GM18907 (cell line): ENCODE measurements at regions not wholly inside any gene's neighbourhood (a gene's known extent, or its start where the extent isn't known, plus 50 kb on each side); places are given as distances from the start of the nearest gene placed in this dataset.
A peak's percentile ranks its signal among the peaks of the same experiment; 100 is the strongest.

Experiments
- ATAC-seq: cut with Tn5 transposase; IDR thresholded peaks from one replicate; pipeline ENCODE4 v1.9.1; 2021; ENCODE audit warnings: mild to moderate bottlenecking, moderate library complexity; ENCODE audit not compliant: unreplicated experiment

DNA sequence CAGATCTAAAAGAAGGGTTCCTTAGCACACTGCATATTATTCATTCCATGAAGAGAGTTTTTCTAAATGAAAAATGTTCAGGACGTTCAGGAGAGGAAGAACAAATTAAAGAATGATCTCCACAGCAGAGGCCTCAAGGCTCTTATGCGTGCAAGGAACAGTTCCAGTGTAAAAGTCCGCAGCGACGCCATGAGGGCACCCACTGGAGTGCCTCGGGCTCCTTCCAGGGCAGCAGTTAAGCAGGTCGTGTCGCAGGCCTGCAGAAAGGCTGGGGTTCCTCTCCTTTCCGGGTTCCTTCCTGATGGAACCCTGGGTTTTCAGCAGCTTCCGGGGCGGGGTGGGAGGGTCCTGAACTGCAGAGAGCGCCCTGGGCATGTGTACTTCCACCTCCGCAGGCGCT lies 87.1 kb upstream of the SELENOP start:
- ATAC-seq: no peak

GRCh38 chr5:42896523-42896922 lies 84.8 kb upstream of the SELENOP start:
- no peak for ATAC-seq

GRCh38 chr5:42894057-42894456 lies 82.4 kb upstream of the SELENOP start:
- no peak for ATAC-seq

DNA sequence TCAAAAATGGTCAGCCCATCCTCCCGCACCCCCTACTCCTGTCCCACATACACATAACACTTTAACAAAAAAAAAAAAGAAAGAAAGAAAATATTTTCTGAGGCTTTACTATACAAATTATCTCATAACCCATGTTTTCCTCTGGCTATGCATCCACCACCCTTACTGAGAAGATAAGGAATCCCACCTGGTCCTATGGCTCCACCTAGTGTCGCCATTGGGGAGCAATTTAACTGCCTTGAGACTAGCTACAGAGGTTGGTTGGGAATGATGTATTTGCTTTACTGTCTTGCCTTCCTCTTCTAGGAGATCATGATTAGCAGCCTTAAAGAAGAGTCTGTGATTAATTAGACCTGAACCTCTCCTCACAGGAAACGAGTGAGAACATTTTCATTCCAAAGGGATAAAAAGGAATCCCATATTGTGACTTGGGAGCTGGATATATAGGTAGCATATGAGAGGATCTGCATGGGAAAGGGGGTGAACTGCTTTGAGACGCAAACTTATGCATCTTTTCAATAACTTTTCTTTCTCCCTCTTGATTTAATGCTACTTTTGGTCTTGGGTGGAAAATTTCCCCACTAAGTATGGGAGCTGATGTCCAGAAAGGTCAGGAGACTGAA lies 77.7 kb upstream of the SELENOP start:
- ATAC-seq: peak; percentile 94

DNA sequence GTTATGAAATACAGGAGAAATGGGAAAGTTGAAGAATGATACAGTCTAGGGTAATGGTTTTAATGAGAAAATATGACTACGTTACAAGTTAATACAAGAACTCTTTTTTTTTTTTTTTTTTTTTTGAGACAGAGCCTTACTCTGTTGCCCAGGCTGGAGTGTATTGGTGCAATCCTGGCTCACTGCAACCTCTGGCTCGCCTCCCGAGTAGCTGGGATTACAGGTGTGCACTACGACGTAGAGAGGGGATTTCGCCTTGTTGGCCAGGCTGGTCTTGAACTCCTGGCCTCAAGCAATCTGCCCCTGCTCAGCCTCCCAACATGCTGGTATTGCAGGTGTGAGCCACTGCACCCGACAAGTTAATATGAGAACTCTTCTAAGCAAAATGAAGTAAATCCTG lies 77.1 kb upstream of the SELENOP start:
- ATAC-seq: no peak

DNA sequence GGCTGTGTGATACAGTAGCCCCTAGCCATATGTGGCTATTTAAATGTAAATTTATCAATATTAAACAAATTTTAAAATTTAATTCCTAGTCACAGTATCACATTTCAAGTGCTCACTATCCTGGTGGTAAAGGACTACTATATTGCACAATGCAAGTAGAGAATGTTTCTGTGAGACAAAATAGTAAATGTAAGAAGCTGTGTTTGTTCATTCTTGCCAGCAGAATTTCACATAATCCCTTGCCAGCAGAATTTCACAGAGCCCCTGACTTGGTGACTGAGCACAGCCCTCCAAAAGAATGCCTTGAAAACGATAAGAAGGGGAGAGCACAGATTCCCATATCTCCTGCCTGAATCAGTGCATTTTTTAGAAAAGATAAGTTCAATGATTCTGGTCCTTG lies 75.9 kb upstream of the SELENOP start:
- no peak for ATAC-seq

DNA sequence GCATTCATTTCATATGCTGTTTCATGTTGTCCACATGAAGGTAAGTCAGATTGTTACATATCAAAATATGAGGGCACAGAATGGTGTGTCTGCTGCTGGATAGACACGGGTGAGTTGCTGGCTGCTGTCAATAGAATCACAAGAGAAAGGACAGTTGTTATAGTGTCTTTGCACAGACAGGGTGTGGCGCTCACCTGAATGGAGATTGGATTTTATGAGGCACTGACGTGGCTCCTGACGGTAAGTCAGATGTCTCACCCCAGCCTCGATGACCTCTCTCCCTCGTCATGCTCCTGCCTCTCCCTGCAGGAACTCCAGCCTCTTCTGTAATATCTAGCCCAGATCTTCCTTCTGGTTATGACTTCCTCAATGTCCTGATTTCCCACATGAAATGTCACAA lies 75.4 kb upstream of the SELENOP start:
- ATAC-seq: no peak

DNA sequence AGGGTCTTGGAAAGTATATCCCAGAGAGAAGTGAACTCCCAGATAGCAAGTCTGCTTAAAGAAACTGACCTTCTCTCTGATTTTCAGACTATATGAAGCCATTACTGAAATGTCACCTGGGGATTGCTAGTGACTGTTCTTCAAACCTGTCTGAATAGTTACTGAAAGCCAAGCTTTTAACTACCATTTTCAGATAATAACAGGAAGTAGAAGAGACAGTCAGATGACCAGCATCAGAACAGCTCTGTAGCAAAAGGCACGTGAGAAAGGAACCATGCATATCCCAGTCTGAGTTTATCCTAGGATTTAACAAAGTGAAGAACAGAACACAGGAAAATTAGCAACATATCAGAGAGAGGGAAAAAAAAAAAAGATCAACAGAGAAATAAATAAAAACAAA lies 74.9 kb upstream of the SELENOP start:
- no peak for ATAC-seq

GRCh38 chr5:42884326-42884725 lies 72.6 kb upstream of the SELENOP start:
- ATAC-seq: no peak

DNA sequence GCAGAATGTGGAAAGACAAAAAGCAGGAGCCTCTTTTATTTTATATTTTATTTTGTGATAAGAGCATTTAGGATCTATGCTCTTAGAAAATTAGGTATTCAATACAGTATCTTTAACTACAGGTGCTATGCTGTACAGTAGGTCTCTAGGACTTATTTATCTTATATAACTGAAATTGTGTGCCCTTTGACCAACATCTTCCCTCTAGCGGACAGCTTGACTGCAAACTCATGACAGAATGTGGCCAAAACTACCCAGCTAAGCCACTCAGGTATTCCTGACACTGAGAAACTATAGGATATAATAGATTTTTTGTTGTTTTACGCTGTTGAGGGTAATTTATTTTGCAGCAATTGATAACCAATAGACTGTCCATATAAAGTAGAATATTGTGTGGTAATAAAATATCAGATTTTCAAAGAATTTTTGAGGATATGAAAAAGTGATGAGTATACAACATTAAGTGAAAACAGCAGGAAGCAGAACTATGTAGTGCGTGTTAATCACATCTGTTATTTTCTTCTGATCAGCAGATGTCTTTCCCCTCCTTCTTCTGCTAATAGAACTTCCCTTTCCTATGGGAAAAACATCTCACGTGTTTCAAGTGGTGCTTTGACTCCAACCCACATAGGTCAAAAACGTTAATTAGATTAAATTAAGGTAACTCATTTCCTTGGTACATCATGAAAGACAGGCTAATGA lies 69.9 kb upstream of the SELENOP start:
- no peak for ATAC-seq

- ATAC-seq: no peak
Measured at GRCh38 chr5:42880496-42881150, 68.9 kb upstream of the SELENOP start.

DNA sequence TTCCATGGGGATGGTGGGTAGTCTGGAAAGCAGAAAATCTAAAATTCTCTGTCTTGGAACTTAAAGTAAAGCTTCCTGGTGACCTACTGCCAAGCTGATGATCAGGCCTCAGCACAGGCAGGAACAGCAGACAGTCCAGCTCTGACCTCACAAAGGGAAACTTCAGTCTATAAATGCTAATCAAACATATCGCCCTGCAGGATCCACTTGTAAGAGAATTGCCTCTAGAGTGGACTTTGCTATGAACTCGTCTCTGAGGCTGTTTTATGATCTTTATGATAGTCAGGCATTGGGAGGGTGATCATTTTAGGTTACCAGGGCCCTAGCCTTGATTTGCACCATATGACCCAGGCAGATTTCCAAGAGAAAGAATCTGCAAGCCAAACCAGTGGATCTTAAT lies 67.6 kb upstream of the SELENOP start:
- ATAC-seq: no peak

DNA sequence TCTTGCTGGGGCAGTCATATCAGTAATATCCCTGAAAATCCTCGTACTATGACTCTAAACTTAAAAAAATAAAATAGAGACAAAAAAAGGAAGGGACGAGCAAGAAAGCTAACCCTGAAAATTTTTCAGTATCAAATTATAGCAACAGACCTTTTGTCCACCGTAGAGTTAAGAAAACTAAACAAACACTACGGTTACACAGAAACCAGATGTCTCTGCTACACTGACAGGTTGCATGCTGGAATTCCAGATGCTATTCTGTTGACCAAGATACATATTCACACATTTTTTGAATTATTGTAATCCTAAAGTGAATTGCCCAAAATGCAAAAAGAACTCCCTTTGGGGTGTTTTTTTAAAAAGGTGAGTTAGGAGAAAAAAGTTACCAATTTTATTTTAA lies 66.9 kb upstream of the SELENOP start:
- ATAC-seq: no peak

- ATAC-seq: no peak
Measured at GRCh38 chr5:42878041-42878440, 66.3 kb upstream of the SELENOP start.

GRCh38 chr5:42877431-42877830 lies 65.7 kb upstream of the SELENOP start:
- no peak for ATAC-seq

DNA sequence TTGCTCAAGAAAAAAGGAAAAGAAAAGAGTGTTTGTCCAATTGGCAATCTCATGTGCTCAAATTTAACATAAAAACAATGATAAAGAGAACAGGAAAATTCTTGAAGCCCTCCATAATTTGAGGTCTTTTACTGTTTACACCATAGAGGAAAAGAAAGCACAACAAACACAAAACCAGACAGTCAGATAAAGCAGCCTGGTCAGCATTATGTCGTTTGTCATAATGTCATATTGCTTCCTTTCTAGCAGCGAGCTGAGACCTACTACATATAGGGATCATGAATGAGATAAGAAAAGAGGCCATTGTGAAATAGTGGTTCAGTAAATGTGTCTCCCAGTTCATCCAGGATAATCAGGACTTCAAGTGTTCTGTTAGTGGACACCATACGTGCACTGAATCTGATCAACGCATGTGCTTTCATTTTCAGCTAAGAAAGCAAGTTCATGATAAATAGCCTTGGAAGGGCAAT lies 64.7 kb upstream of the SELENOP start:
- no peak for ATAC-seq

- ATAC-seq: no peak
Measured at GRCh38 chr5:42875785-42876374, 64.2 kb upstream of the SELENOP start.

DNA sequence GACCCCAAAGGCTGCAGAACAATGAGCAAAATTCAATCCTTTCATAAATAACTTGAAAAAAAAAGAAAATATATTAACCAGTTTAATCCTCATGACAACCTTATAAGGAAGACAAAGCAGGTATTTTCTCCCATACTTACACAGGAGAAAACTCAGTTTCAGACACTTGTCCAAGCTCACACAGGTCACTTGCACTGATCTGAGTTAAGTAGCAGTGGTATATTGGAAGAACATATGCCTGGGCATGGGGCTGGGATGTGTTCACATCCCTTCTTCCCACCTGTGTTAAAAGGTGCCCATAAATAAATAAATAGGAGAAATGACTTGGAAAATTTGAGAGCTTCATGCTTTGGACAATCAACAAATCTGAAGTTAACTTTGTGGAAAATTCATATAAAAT lies 63.5 kb upstream of the SELENOP start:
- no peak for ATAC-seq

- ATAC-seq: no peak
Measured at GRCh38 chr5:42874621-42875198, 63.0 kb upstream of the SELENOP start.

DNA sequence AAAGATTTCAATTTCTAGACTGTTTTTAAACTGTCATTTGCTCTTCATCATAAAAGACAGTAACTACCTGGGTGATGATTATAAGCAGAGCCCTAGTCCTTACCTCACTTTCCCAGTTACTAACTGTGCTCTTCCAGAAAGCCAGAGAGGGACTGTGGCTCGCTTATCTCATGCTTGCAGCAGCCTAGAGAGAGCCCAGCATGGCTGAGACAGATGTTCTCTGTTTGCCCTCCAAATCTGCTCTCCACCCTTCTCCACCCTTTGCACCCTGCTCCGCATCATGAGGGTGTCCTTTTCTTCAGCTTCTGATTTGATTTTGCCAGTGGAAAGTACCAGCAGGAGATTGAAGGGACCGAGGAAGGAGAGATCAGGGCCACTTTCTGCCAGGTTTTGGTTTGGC lies 61.2 kb upstream of the SELENOP start:
- ATAC-seq: no peak

DNA sequence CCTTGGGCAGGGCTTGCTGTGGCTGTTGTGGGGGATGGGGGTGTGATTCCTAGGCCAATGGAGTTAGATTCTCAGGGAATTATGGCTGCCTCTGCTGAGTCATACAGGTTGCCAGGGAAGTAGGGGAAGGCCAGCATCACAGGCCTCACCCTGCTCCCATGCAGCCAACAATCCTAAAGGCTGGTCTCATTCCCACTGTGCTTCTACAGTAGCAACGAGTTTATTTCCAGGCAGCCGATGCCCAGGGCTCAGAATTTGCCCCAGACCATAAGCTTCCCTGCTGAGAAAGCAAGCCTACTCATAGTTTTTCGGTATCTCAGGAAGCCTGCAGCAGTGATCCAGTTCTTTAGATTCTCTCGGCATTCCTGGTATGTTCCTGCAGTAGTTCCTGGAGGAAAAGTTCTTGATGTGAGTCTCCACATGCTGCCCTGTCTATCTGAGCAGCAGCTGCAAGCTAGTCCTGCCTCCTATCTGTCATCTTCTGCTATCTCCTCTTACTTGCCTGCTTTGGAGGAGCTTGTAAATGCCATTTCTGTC lies 59.3 kb upstream of the SELENOP start:
- no peak for ATAC-seq
